Fibroblast of the aortic adventitia (primary cell): ENCODE measurements at regions not wholly inside any gene's neighbourhood (a gene's known extent, or its start where the extent isn't known, plus 50 kb on each side); places are given as distances from the start of the nearest gene placed in this dataset.

ENCODE experiments used
- DNase-seq: peaks from one replicate; pipeline ENCODE4 v3.0.0-alpha.2; 2010; ENCODE audit warnings: low read depth
- H3K4me3 ChIP-seq: 2 replicates; pipeline ENCODE4 v1.5.1; 2011; ENCODE audit warnings: low read depth, mild to moderate bottlenecking, control low read depth, low read length, moderate library complexity
- CTCF ChIP-seq: IDR thresholded peaks from 2 replicates; pipeline ENCODE4 v1.5.1; 2011; ENCODE audit warnings: mild to moderate bottlenecking, low read length, control low read depth, inconsistent platforms; ENCODE audit not compliant: insufficient read depth

GRCh38 chr16:64507240-64508024 is 614.4 kb downstream of the CDH11 start:
- no peak for TF ChIP-seq CTCF
- no peak for DNase-seq
- no peak overlapping the region for H3K4me3 ChIP-seq

- DNase-seq, result no peak
- no peak overlapping the region for H3K4me3 ChIP-seq
- no peak for TF ChIP-seq CTCF
These were observed 622.7 kb downstream of the CDH11 start for GRCh38 chr16:64499211-64499610.

- no peak overlapping the region for H3K4me3 ChIP-seq
- TF ChIP-seq CTCF, result no peak
- DNase-seq, result no peak
These were observed 623.5 kb downstream of the CDH11 start for GRCh38 chr16:64498363-64498762.

GRCh38 chr16:64493709-64494108 is 628.2 kb downstream of the CDH11 start:
- TF ChIP-seq CTCF, result no peak
- no peak for DNase-seq

GRCh38 chr16:64489449-64489848 is 632.4 kb downstream of the CDH11 start:
- DNase-seq, result no peak
- TF ChIP-seq CTCF, result no peak
- no peak overlapping the region for H3K4me3 ChIP-seq

More at GRCh38 chr16:64493709-64494108, 628.2 kb downstream of the CDH11 start:
- no peak overlapping the region for H3K4me3 ChIP-seq

GRCh38 chr16:64486561-64486960 is 635.3 kb downstream of the CDH11 start:
- H3K4me3 ChIP-seq, result no peak overlapping the region
- TF ChIP-seq CTCF, result no peak
- no peak for DNase-seq

GRCh38 chr16:64481497-64481896 is 640.4 kb downstream of the CDH11 start:
- TF ChIP-seq CTCF, result no peak
- DNase-seq, result no peak
- H3K4me3 ChIP-seq, result no peak overlapping the region
